Neural cell (in vitro differentiated cells): ENCODE measurements at regions not wholly inside any gene's neighbourhood (a gene's known extent, or its start where the extent isn't known, plus 50 kb on each side); places are given as distances from the start of the nearest gene placed in this dataset.

Source experiments
- H2AFZ ChIP-seq: fragments of 200-600, 300-800 bp; sonication (generic), shearing (Covaris generic); 2 replicates; pipeline ENCODE4 v1.6.0; 2014; ENCODE audit warnings: low read depth, mild to moderate bottlenecking, antibody characterized with exemption, low read length, moderate library complexity
- H3F3A ChIP-seq: fragments of 200-600 bp; shearing (Covaris generic); 2 replicates; pipeline ENCODE4 v1.6.1; 2016; ENCODE audit warnings: mild to moderate bottlenecking, moderate library complexity, mixed read lengths, antibody characterized with exemption, low read length; ENCODE audit not compliant: insufficient read depth, poor library complexity, severe bottlenecking
- H3K27ac ChIP-seq: fragments of 200-600, 300-800 bp; sonication (generic), shearing (Covaris generic); 2 replicates; pipeline ENCODE4 v1.5.1; 2014; ENCODE audit warnings: mild to moderate bottlenecking, low read length, moderate library complexity
- H3K27me3 ChIP-seq: fragments of 300-800, 200-600 bp; sonication (generic), shearing (Covaris generic); 2 replicates; pipeline ENCODE4 v1.6.0; 2014; ENCODE audit warnings: mild to moderate bottlenecking, low read depth, low read length, moderate library complexity; ENCODE audit not compliant: insufficient read depth
- H3K36me3 ChIP-seq: fragments of 300-800, 200-600 bp; sonication (generic), shearing (Covaris generic); 2 replicates; pipeline ENCODE4 v1.5.1; 2014; ENCODE audit warnings: mild to moderate bottlenecking, antibody characterized with exemption, low read length, moderate library complexity; ENCODE audit not compliant: insufficient read depth
- H3K4me2 ChIP-seq: fragments of 300-800, 200-600 bp; sonication (generic), shearing (Covaris generic); 2 replicates; pipeline ENCODE4 v1.6.0; 2014; ENCODE audit warnings: mild to moderate bottlenecking, low read length
- H3K4me3 ChIP-seq: fragments of 300-800, 200-600 bp; sonication (generic), shearing (Covaris generic); 2 replicates; pipeline ENCODE4 v1.5.1; 2014; ENCODE audit warnings: mild to moderate bottlenecking, low read length, moderate library complexity
- H3K79me2 ChIP-seq: fragments of 200-600 bp; shearing (Covaris generic); replicated peaks from 2 replicates; pipeline ENCODE4 v1.6.0; 2014; ENCODE audit warnings: mild to moderate bottlenecking, low read length, moderate library complexity; ENCODE audit not compliant: insufficient read depth
- H3K9ac ChIP-seq: fragments of 300-800, 200-600 bp; sonication (generic), shearing (Covaris generic); 2 replicates; pipeline ENCODE4 v1.6.1; 2016; ENCODE audit warnings: mild to moderate bottlenecking, low read length, mixed read lengths
- H3K9me2 ChIP-seq: fragments of 200-600 bp; shearing (Covaris generic); 2 replicates; pipeline ENCODE4 v1.6.1; 2016; ENCODE audit warnings: mild to moderate bottlenecking, low read length, mixed read lengths; ENCODE audit not compliant: insufficient read depth
- H3K9me3 ChIP-seq: fragments of 200-600, 300-800 bp; sonication (generic), shearing (Covaris generic); 2 replicates; pipeline ENCODE4 v1.6.1; 2016; ENCODE audit warnings: mild to moderate bottlenecking, mixed run types, low read length, moderate library complexity, mixed read lengths
- H4K20me1 ChIP-seq: fragments of 200-600 bp; shearing (Covaris generic); 2 replicates; pipeline ENCODE4 v1.6.1; 2016; ENCODE audit warnings: mild to moderate bottlenecking, mixed run types; ENCODE audit not compliant: insufficient read depth
- EP300 ChIP-seq: fragments of 450-650 bp; conservative IDR thresholded peaks from 2 replicates; pipeline ENCODE4 v1.6.1; 2014; ENCODE audit warnings: antibody characterized with exemption, mild to moderate bottlenecking, moderate library complexity; ENCODE audit not compliant: poor library complexity, severe bottlenecking
- EZH2 ChIP-seq: fragments of 200-600, 300-800 bp; shearing (Covaris generic), sonication (generic); IDR thresholded peaks from 2 replicates; pipeline ENCODE4 v1.6.1; 2014; ENCODE audit warnings: antibody characterized with exemption, low read length, borderline replicate concordance, mild to moderate bottlenecking; ENCODE audit not compliant: insufficient read depth, poor library complexity, severe bottlenecking
- MXI1 ChIP-seq: fragments of 450-650 bp; conservative IDR thresholded peaks from 2 replicates; pipeline ENCODE4 v1.6.1; 2014; ENCODE audit warnings: antibody characterized with exemption, mild to moderate bottlenecking; ENCODE audit not compliant: poor library complexity, severe bottlenecking
- POLR2AphosphoS5 ChIP-seq: IDR thresholded peaks from 2 replicates; pipeline ENCODE4 v1.6.1; 2012
- RAD21 ChIP-seq: fragments of 450-650 bp; conservative IDR thresholded peaks from 2 replicates; pipeline ENCODE4 v1.6.1; 2014; ENCODE audit warnings: antibody characterized with exemption, mild to moderate bottlenecking, moderate library complexity
- SMC3 ChIP-seq: fragments of 450-650 bp; conservative IDR thresholded peaks from 2 replicates; pipeline ENCODE4 v1.6.1; 2014; ENCODE audit warnings: antibody characterized with exemption, mild to moderate bottlenecking, moderate library complexity; ENCODE audit not compliant: poor library complexity
- TAF1 ChIP-seq: IDR thresholded peaks from 2 replicates; pipeline ENCODE4 v1.6.1; 2012; ENCODE audit warnings: low read depth
- TF ChIP-seq, protein P1 (sequence below): fragments of 450-650 bp; IDR thresholded peaks from 2 replicates; pipeline ENCODE4 v1.5.1; 2014; ENCODE audit warnings: antibody characterized with exemption, mild to moderate bottlenecking, moderate library complexity; ENCODE audit not compliant: poor library complexity, severe bottlenecking
- TF ChIP-seq, protein P2 (sequence below): IDR thresholded peaks from 2 replicates; pipeline ENCODE4 v1.6.1; 2012; ENCODE audit warnings: borderline replicate concordance

GRCh38 chr7:106444068-106444655 is 159.4 kb upstream of the NAMPT start:
- Histone ChIP-seq H3K4me3 (no peak overlapping the region), H2AFZ (no peak overlapping the region), H3K36me3 (no peaks in the 10 kb centered on the region), H3F3A (no peaks in the 10 kb centered on the region), H3K9me2 (no peaks in the 10 kb centered on the region), H3K9me3 (no peaks in the 10 kb centered on the region), H4K20me1 (no peaks in the 10 kb centered on the region), H3K27ac (no peak overlapping the region), H3K9ac (no peak overlapping the region), H3K79me2 (no peaks in the 10 kb centered on the region), H3K27me3 (no peaks in the 10 kb centered on the region), H3K4me2 (no peak overlapping the region)
- TF ChIP-seq, protein P1, sequence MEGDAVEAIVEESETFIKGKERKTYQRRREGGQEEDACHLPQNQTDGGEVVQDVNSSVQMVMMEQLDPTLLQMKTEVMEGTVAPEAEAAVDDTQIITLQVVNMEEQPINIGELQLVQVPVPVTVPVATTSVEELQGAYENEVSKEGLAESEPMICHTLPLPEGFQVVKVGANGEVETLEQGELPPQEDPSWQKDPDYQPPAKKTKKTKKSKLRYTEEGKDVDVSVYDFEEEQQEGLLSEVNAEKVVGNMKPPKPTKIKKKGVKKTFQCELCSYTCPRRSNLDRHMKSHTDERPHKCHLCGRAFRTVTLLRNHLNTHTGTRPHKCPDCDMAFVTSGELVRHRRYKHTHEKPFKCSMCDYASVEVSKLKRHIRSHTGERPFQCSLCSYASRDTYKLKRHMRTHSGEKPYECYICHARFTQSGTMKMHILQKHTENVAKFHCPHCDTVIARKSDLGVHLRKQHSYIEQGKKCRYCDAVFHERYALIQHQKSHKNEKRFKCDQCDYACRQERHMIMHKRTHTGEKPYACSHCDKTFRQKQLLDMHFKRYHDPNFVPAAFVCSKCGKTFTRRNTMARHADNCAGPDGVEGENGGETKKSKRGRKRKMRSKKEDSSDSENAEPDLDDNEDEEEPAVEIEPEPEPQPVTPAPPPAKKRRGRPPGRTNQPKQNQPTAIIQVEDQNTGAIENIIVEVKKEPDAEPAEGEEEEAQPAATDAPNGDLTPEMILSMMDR = no peak
- TF ChIP-seq EP300 = no peak
- TF ChIP-seq POLR2AphosphoS5 = no peak
- no peak for TF ChIP-seq MXI1
- TF ChIP-seq, protein P2, sequence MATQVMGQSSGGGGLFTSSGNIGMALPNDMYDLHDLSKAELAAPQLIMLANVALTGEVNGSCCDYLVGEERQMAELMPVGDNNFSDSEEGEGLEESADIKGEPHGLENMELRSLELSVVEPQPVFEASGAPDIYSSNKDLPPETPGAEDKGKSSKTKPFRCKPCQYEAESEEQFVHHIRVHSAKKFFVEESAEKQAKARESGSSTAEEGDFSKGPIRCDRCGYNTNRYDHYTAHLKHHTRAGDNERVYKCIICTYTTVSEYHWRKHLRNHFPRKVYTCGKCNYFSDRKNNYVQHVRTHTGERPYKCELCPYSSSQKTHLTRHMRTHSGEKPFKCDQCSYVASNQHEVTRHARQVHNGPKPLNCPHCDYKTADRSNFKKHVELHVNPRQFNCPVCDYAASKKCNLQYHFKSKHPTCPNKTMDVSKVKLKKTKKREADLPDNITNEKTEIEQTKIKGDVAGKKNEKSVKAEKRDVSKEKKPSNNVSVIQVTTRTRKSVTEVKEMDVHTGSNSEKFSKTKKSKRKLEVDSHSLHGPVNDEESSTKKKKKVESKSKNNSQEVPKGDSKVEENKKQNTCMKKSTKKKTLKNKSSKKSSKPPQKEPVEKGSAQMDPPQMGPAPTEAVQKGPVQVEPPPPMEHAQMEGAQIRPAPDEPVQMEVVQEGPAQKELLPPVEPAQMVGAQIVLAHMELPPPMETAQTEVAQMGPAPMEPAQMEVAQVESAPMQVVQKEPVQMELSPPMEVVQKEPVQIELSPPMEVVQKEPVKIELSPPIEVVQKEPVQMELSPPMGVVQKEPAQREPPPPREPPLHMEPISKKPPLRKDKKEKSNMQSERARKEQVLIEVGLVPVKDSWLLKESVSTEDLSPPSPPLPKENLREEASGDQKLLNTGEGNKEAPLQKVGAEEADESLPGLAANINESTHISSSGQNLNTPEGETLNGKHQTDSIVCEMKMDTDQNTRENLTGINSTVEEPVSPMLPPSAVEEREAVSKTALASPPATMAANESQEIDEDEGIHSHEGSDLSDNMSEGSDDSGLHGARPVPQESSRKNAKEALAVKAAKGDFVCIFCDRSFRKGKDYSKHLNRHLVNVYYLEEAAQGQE = no peak
- no peak for TF ChIP-seq EZH2
- no peak for TF ChIP-seq RAD21
- no peak for TF ChIP-seq SMC3
- no peak for TF ChIP-seq TAF1

GRCh38 chr7:106443156-106443555 is 158.4 kb upstream of the NAMPT start:
- H3K27ac ChIP-seq = no peak overlapping the region
- H3K9me2 ChIP-seq = no peaks in the 10 kb centered on the region
- no peak overlapping the region for H2AFZ ChIP-seq
- no peaks in the 10 kb centered on the region for H3K27me3 ChIP-seq
- no peak overlapping the region for H3K4me3 ChIP-seq
- H3F3A ChIP-seq = no peaks in the 10 kb centered on the region
- H3K9me3 ChIP-seq = no peaks in the 10 kb centered on the region
- H3K36me3 ChIP-seq = no peaks in the 10 kb centered on the region
- H3K9ac ChIP-seq = no peak overlapping the region
- no peaks in the 10 kb centered on the region for H4K20me1 ChIP-seq
- TF ChIP-seq EZH2 (no peak), RAD21 (no peak), TAF1 (no peak), EP300 (no peak)
- TF ChIP-seq, protein P1 = no peak
- TF ChIP-seq, protein P2 = no peak
- no peaks in the 10 kb centered on the region for H3K79me2 ChIP-seq
- no peak overlapping the region for H3K4me2 ChIP-seq
